ENCODE measurements at regions not wholly inside any gene's neighbourhood (a gene's known extent, or its start where the extent isn't known, plus 50 kb on each side); places are given as distances from the start of the nearest gene placed in this dataset.

DNA sequence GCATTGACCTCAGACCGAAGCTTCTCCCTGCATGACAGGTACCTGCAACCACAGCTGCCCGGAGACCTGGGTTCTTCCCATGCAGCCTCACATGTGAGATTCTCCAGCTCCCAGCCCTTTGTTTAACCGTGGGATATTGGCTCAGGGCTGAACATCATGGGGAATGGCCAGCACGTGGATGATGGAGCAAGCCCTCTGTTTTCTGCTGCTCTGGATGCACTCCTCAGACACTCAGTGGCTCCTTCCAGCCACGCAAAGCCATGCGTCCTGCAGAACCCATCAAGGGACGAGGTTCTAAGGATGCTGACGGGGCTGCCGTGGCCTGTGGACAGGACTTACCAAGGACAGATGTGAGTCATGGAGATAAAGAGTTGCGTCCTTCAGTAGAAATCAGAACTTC lies 639.1 kb downstream of the BRD1 start:
- DNase-seq (ENCODE audit: low read depth): no peak

DNA sequence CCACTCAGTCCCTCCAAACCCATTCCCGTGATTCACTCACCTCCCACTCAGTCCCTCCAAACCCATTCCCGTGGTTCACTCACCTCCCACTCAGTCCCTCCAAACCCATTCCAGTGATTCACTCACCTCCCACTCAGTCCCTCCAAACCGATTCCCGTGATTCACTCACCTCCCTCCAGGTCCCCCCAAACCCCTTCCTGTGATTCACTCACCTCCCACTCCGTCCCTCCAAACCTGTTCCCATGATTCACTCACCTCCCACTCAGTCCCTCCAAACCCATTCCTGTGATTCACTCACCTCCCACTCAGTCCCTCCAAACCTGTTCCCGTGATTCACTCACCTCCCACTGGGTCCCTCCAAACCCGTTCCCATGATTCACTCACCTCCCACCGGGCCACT lies 639.6 kb downstream of the BRD1 start:
- no peak for DNase-seq (ENCODE audit: low read depth)

DNA sequence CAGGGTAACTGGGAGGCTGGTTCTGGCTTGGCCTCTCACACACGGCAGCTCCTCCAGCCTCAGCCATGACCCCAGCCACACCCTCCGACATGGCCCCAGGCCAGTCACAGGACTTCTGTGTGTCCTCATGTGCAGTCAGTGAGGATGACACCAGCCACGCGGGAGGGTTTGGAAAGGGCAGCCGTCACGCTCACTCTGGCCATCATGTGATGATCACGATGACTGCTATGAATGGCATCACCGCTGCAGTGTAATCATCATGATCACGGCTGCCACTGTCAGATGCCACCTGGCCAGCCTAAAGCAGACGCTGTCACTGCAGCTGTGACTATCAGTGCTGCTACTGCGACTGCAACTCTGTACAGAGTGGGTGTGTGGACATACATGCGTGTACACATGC lies 640.9 kb downstream of the BRD1 start:
- DNase-seq (ENCODE audit: low read depth): no peak

DNA sequence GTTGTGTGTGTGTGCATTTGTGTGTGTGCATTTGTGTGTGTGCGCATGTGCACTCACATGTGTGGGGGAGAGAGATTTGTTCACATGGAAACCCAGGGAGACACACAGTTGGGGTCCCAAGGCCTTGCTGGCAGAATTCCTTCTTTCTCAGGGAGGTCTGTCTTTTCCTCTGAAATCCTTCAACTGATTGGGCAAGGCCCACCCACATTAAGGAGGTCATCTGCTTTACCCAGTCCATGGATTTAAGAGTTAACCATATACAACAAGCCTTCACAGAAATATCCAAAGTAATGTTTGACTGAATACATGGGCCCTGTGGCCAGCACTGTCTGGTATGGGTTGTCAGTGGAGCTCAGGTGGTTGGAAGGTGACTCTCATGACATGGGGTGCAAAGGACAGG lies 641.4 kb downstream of the BRD1 start:
- no peak for DNase-seq (ENCODE audit: low read depth)

DNA sequence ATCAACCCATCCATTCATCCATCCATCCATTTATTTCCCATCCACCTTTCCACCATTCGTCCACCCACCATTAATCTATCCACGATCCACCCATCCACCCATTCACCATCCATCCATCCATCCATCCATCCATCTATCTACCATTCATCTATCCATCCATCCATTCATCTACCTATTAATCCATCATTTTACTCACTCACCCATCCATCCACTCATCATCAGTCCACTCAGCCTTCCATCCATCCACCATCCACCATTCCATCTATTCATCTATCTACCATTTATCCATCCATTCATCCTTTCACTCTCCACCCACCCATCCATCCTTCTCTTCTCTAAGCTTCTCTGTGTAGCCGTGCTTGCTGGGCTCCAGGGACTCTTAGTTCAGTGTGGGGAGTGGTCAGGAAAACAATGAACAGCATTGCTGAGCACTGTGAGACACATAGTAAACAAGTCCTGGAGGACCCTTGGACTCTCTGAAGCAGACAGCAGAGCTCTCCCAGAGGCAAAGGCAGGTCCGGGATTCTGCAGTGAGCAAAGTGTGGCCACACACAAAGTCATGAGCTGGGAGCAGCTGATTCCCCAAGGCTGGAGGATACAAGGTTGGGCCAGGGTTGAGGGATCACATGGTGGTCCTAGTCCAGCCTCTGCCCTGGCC lies 642.2 kb downstream of the BRD1 start:
- DNase-seq (ENCODE audit: low read depth): no peak

DNA sequence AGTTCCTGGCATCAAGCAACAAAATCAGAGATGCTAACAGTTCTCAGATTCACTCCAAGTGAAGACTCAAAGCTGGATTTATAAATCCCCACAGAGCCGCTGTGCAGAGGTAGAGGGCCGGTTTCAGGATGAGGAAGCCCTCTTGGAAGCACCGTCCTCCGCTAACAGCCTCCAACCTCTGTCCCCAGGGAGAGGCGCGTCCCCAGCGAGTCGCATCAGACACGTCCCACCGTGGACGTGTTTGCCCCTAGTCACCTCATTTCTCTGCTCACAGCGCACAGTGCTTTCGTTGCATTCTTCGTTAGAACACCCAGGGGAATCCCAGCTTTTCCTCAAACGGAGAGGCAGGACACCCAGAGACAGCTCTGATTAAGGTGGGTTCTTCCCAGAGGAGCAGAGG lies 642.9 kb downstream of the BRD1 start:
- no peak for DNase-seq (ENCODE audit: low read depth)

DNA sequence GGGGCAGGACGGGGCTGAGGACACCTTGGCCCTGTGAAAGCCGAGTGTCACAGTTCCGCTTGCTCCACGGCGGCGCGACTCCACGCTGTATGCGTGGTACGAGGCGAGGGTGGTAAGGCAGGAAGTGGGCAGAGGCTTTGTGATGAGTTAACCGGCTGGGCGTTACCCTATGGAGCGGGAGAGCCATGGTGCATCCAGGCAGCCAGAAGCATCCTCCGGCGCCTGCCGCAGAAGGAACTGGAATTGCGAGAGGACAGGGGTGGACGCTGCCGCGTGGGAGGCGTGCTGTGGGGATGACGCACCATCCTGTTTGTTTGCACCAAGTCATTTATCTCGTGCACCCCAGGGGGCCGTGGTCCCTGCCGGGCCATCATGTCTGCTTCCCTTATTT lies 643.9 kb downstream of the BRD1 start:
- no peak for DNase-seq (ENCODE audit: low read depth)

DNA sequence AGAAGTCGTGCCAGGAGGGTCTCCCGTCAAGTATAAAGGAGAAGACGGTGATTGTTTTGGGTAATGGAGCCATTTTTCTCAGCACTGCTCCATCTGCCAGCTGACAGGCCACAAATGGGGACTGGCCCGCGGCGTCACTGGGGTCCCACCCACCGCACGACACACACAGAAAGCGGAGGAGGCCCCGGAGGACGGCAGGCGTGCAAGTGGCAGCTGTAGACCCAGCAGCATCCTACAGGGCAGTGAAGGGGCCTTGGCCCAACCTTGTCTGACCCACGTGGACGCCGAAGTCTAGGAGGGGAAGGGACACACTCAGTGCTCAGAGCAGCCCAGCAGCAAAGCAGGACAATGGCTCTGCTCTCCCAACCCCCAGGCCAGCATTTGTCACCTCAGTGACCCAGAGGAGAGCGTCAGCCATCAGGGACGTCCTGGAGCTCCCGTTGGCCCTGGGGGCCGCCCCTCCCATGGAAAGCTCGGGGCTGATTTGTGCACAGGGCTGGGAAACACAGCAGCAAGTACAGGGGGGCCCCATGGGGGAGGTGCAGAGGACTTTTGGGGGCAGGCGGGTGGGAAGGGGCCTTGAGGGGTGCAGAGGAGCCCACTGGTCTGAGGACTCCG lies 644.4 kb downstream of the BRD1 start:
- DNase-seq (ENCODE audit: low read depth): no peak

DNA sequence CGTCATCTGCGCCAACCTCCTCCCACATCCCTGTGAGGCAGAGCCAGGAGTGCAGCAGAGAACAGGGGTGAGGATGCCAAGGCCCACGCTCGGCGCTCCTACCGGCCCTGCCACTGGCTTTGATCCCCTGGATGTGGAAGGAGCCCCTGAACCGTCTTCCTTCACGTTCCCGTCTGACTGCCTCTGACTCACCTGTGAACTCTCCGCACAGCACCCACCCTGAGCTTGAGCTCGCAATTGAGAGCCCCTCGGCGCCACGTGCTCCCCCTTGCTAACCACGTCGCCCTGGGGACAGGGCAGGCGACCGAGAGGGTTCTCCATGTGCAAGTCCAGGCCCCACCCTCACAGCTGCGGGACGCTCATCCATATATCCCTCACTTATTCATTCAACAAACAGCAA lies 645.3 kb downstream of the BRD1 start:
- DNase-seq (ENCODE audit: low read depth): no peak

DNA sequence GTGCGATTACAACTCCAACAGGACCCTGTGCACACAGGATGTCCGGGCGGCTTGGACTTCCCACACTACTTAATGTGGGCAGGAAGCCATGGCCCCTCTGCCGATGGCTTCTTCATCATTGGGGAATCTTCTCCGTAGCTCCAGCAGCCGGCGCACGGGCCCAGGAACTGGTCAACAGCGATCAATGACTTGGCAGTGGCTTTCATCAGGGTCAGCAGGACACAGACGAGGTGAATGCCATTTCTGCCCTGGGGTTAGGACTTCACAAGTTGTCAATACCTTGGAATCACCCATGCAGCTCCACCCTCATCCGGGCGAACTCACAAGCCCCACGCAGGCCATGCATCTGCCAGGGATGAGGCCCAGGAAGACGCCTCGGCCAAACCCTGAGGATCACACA lies 645.7 kb downstream of the BRD1 start:
- DNase-seq (ENCODE audit: low read depth): no peak

DNA sequence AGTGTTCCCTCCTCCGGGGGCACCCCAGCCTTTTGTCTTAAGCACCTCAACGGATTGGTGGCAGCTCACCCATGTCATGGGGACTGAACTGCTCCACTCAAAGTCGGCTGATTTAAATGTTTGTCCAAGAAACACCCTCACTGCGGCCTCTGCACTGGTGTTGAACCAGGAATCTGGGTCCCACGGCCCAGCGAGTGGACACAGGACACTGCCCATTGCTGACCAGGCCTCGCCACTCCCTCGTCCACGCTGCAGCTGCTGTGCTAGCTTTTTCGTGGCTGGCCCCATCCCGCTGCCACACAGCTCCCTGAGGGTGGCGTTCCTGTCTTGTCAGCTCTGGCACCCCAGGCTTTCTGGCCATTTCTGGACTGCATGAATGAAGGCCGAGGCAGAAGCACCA lies 646.2 kb downstream of the BRD1 start:
- no peak for DNase-seq (ENCODE audit: low read depth)

DNA sequence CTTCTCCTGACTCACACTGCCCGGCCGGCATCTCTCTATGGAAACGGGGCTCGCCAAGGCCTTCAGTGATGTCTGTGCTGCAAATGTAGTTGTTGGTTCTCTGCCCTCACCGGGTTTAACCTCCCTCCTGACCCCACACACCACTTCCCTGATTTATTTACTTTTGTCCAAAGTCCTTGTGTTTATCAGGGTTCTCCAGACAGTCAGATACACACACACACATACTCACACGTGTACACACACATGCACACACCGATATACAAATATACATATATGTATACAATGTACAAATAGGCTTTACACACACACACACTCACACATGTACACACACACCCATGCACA lies 647.0 kb downstream of the BRD1 start:
- no peak for DNase-seq (ENCODE audit: low read depth)

DNA sequence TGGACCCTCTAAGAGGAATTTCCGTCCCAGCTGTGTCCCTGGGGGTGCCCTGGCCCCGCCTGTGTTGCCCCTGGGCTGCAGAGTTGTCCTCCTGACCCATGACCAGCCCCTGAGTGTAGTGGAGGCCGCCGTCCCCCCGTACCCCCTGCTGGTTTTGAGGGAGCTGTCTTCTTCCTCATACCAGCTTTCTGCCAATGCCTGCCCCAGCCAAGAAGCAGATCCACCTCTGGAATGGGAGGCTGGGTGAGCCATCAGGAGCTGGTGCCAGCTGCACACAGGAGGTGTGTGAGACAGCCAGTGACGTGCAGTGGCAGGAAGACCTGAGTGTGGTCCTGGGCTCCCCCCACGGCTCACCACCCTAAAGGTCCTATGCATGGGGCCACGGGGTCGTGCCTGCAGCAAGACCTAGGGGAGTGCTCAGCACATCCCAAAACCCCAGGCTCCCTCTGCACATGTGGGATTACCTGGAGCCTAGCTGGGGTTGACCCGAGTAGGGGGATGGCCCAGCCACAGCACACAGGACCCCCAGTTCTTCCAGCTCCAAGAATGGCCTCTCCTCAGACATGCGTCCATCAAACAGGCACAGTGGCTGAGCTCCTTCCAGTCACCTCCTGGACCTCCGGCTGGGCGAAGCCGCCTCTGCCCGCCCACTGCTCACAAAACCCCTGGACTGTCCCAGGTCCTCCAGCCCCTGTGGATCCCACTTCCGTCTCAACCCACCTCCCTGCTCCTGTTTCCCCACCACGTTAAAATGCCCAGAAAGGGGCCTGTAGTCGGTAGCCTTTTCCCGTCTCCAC lies 647.6 kb downstream of the BRD1 start:
- no peak for DNase-seq (ENCODE audit: low read depth)

DNA sequence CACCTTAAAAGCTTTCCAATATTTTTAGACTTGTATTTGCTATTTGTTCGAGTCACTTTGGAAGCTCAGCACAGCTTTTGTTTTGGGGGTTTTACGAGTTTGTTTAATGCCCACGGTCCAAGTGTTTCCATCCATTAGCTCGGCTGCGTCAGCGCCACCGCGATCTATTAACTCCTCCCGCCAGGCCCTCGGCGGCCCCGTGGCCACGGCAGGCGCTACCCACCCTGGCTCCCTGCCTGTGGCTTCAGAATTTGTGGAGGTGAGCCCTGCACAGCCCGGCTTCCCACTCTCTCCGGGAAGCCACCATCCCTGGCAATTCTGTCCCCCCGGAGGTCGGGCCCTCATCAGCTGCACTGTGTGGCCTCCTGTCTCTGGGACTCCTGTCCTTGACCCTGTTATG lies 648.5 kb downstream of the BRD1 start:
- no peak for DNase-seq (ENCODE audit: low read depth)

DNA sequence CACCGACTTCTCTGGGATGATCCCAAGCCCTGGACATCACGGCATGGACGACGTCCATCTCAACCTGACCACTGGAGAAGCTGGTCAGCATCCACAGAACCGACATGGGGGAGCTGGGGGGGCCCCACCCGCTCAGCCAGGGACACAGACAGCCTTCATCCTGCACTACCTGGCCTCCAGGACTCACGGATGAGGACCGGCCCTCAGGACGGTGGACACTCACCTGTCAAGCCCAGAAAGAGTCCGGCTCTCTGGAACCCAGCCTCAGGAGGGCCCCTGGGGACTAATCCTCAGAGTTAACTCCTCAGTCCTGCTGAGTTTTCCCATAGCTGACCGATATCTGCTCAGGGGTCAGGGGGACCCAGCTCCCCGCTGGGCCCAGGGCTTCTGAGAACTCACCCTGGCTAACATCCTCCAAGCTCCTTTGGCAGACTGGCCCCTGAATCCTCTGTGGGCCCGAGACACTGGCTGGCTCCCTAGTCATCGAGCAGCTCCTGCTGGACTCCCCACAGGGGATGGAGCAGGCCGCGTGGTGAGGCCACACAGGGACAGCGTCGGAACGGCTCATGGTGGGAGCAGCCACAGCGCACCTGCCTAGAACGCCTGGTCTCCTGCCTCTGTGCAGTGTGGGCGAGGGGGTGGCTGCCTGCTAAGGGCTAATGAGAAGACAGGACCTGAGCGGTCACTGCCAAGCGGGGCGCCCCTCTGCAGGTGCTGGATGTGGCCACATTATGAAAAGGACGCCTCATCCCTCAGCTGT lies 649.2 kb downstream of the BRD1 start:
- no peak for DNase-seq (ENCODE audit: low read depth)

DNA sequence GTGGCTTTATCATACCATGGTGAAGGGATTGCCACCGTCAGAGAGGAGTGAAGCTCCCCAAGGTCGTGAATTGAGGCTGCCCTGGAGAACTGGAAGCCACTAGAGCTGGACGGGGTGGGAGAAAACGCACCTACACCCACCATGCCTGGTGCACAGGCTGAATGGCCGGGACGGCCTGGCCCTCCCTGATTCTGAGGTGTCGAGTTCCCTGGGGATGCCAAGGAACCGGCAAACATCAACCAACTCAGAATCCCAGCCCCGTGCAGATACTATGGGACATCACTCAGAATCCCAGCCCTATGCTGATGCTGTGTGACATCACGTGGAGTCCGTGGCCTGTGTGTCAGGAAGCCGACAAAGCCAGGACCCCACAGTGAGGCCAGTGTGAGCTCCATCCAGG lies 650.0 kb downstream of the BRD1 start:
- no peak for DNase-seq (ENCODE audit: low read depth)

DNA sequence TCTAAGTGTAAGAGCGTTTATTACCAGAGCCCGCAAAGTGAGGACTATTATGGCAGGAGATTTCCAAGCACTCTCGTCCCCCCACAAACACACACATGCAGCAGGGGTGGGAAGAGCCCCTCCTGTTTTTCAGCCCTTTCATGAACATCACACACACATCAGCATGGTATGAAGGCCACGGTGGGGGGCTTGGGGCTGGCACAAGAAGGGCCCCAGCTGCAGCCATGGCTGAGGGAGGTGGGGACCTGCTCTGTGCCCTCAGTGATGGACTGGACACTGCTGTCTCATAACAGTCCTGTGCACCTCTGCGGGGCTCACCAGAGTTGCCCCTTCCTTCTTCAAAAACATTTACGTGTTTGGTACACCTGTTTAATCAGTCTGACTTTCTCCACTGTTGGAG lies 650.7 kb downstream of the BRD1 start:
- DNase-seq (ENCODE audit: low read depth): no peak

DNA sequence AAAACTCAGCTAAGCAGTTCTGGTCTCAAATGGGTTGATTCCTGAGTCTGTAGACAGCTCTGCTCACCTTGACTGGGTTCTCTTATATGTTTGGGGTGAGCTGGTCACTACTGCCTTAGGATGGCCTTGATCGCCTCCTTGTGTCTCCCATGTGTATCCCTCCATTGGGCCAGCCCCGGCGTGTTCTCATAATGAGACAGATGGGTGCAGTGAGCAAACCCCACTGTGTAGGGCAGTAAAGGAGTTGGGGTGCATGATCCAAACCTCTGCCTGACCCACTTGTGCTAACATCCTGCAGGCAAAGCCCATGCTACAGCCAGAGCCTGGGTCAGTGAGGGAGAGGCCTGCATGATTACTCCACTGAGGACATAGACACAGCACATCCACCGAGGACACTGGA lies 657.6 kb downstream of the BRD1 start:
- no peak for DNase-seq (ENCODE audit: low read depth)

DNA sequence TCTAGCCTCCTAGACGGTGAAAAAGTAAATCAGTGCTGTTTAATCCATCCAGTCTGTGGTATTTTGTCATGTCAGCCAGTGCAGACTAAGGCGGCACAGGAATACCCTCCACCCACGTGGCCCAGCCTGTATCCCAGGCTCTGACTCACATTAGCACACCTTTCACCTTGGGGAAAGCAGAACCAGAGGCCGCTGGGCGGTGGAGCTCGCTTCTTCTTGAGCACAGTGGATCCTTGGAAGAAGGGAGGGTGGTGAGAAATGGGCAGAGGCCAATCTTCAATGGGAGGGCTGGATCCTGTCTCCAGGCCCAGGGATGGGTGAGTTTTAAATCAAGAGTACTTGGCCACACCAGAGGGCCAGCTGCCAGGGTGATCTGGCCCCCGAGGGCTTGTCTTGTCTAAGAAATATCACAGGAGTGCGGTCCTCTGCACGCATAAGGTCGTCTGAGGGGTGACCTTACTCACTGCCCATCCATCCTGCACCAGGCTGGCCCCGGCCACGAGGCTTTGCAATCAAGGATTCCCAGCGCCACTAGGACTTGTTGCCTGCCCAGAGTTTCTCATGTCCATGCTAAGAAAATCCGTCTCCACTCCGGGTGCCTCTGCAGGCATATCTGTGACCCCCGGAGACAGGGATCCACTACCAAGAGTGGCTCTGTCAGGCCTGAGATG lies 658.5 kb downstream of the BRD1 start:
- DNase-seq (ENCODE audit: low read depth): no peak

DNA sequence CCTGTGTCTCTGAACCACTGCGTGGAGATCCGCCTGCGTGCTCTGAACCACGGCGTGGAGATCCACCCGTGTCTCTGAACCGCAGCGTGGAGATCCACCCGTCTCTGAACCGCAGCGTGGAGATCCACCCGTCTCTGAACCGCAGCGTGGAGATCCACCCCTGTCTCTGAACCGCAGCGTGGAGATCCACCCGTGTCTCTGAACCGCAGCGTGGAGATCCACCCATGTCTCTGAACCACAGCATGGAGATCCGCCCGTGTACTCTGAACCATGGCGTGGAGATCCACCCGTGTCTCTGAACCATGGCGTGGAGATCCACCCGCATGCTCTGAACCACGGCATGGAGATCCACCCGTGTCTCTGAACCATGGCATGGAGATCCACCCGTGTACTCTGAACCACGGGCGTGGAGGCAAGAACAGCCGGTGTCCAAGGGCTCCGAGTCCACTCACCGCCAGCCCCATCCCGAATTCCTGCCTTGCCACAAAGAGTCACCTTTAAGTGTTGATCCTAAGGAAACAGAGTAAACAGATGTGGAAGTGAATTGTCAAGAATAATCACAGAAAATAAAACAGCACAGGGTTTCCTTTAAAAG lies 659.4 kb downstream of the BRD1 start:
- no peak for DNase-seq (ENCODE audit: low read depth)

DNA sequence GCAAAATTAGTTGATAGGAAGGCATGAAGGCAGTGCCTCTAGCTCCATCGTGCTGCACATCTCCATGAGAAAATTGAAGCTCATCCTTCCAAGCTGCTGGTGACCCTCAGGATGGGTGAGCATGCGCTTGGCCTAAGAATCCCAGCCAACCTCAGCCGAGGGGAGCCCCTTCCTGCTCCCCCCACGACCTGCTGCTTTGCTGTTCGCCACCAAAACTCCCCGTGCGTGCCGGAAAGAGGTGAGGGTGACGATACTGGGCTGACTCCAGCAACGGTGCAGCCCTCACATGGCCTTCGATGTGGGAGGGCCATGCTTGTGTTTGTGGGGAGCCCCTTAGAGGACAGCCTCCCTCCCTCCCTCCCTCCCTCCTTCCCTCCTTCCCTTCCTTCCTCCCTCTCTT lies 660.9 kb downstream of the BRD1 start:
- no peak for DNase-seq (ENCODE audit: low read depth)
